ENCODE measurements at regions not wholly inside any gene's neighbourhood (a gene's known extent, or its start where the extent isn't known, plus 50 kb on each side); places are given as distances from the start of the nearest gene placed in this dataset.

DNA sequence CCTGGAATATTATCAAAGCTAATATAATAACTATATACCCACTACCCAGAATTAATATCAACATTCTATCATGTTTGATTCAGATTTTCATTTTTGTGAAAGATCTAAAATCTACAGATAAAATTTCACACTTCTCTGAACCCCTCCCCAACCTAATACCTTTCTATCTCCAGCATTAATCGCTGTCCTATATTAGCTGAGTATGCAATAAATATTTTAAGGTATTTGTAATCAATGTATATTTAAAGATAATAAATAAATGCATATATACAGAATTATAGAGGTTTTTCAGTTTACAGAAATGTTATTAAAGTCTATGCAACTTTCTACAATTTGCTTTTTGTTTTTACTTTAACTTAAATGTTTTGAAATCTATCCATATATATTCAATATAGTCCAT lies 156.7 kb upstream of the NRSN1 start:
- Histone ChIP-seq H3K27me3 (ENCODE audit: control insufficient read depth in 5 of 5, insufficient read depth in 4 of 5, low read length in 5 of 5) (no peaks in the 10 kb centered on the region), H3K4me1 (ENCODE audit: control insufficient read depth in 5 of 5, insufficient read depth in 5 of 5, low read length in 5 of 5) (no peaks in the 10 kb centered on the region), H3K9ac (ENCODE audit: low read length in 5 of 5) (no peak overlapping the region), H3K27ac (ENCODE audit: low read depth, low read length) (no peak overlapping the region), H3K9me3 (ENCODE audit: control insufficient read depth in 5 of 5, low read length in 5 of 5) (peaks cover 0 to 4% (median 0%) of the 10 kb centered on the region in 5 donors), H3K4me3 (ENCODE audit: low read depth in 1 of 5, low read length in 5 of 5) (no peak overlapping the region), H3K36me3 (ENCODE audit: control insufficient read depth in 5 of 5, insufficient read depth in 5 of 5, low read length in 5 of 5) (no peaks in the 10 kb centered on the region)

DNA sequence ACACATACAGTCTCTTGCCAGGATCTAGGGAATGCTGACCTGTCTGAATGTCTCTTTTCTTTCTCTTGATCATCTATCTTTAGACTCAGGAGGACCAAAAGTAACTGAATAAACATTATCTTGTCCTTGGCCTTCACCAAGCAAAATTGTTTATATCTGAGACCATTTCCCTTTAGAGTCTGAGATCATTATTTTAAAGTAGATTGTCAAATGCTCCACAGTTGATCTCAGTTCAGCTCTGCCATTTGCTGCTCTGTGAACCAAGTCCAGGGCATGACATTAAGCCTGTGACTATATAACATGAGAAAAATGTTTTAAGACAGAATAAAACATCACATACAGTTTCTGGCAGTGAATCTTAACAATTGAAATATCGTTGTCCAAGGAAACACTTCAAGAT lies 148.3 kb upstream of the NRSN1 start:
- Histone ChIP-seq H3K9ac (ENCODE audit: low read length in 5 of 5) (no peak overlapping the region), H3K27me3 (ENCODE audit: control insufficient read depth in 5 of 5, insufficient read depth in 4 of 5, low read length in 5 of 5) (no peaks in the 10 kb centered on the region), H3K4me1 (ENCODE audit: control insufficient read depth in 5 of 5, insufficient read depth in 5 of 5, low read length in 5 of 5) (no peaks in the 10 kb centered on the region), H3K9me3 (ENCODE audit: control insufficient read depth in 5 of 5, low read length in 5 of 5) (no peaks in the 10 kb centered on the region), H3K36me3 (ENCODE audit: control insufficient read depth in 5 of 5, insufficient read depth in 5 of 5, low read length in 5 of 5) (no peaks in the 10 kb centered on the region), H3K4me3 (ENCODE audit: low read depth in 1 of 5, low read length in 5 of 5) (no peak overlapping the region), H3K27ac (ENCODE audit: low read depth, low read length) (no peak overlapping the region)

DNA sequence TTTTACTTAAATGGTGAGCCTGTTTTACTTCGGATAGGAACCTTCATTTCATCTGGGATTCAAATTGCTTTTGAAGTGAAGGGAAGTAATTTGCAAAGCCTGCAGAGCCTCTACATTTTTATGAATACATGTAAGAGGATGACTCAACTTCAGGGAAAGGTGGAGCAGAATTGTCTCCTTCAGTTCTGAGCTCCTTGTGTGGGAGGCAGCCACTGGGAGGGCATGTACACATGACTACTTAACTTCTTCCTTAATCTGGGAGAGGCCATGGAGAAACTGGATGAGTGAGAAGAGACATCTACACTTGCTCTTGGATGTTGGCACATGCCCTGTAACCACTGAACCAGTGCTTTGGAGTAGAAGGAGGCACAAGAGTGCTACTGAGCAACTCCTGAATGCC lies 145.1 kb upstream of the NRSN1 start:
- Histone ChIP-seq H3K27me3 (ENCODE audit: control insufficient read depth in 5 of 5, insufficient read depth in 4 of 5, low read length in 5 of 5) (no peaks in the 10 kb centered on the region), H3K36me3 (ENCODE audit: control insufficient read depth in 5 of 5, insufficient read depth in 5 of 5, low read length in 5 of 5) (no peaks in the 10 kb centered on the region), H3K9me3 (ENCODE audit: control insufficient read depth in 5 of 5, low read length in 5 of 5) (no peaks in the 10 kb centered on the region), H3K9ac (ENCODE audit: low read length in 5 of 5) (no peak overlapping the region), H3K27ac (ENCODE audit: low read depth, low read length) (no peak overlapping the region), H3K4me3 (ENCODE audit: low read depth in 1 of 5, low read length in 5 of 5) (no peak overlapping the region), H3K4me1 (ENCODE audit: control insufficient read depth in 5 of 5, insufficient read depth in 5 of 5, low read length in 5 of 5) (no peaks in the 10 kb centered on the region)

DNA sequence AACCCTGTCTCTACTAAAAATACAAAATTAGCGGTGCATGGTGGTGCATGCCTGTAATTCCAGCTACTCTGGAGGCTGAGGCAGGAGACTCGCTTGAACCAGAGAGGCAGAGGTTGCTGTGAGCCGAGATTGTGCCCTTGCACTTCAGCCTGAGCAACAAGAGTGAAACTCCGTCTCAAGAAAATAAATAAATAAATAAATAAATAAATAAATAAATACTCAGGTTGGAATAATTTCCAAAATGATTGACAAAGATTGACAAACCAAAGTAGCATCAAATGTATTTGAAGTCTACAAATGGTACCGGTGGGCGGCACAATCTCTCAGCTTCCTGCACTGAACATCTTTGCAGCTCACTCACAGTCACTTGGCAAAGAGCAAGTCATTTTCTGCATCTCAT lies 144.1 kb upstream of the NRSN1 start:
- Histone ChIP-seq H3K9me3 (ENCODE audit: control insufficient read depth in 5 of 5, low read length in 5 of 5) (no peaks in the 10 kb centered on the region), H3K9ac (ENCODE audit: low read length in 5 of 5) (no peak overlapping the region), H3K4me1 (ENCODE audit: control insufficient read depth in 5 of 5, insufficient read depth in 5 of 5, low read length in 5 of 5) (no peaks in the 10 kb centered on the region), H3K27me3 (ENCODE audit: control insufficient read depth in 5 of 5, insufficient read depth in 4 of 5, low read length in 5 of 5) (no peaks in the 10 kb centered on the region), H3K4me3 (ENCODE audit: low read depth in 1 of 5, low read length in 5 of 5) (no peak overlapping the region), H3K27ac (ENCODE audit: low read depth, low read length) (no peak overlapping the region), H3K36me3 (ENCODE audit: control insufficient read depth in 5 of 5, insufficient read depth in 5 of 5, low read length in 5 of 5) (no peaks in the 10 kb centered on the region)

DNA sequence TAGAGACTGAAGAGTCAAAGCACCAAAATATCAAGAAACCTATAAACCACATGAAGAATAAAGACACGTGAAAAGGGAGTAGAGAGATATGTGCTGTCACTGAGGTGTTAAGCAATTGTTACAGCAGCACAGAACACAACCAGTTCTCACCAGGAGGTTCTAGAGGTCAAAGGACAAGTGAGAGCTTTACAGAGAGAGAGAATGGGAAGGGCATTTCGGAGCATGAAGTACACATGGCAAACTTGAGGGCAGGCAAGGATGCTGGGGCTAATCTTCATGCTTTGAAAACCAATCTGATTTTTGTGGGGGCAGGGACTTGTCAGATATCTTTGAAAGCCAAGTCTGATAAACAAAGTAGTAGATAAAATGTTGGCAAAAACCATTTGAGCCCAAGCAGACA lies 142.3 kb upstream of the NRSN1 start:
- H3K27me3 ChIP-seq (ENCODE audit: control insufficient read depth in 5 of 5, insufficient read depth in 4 of 5, low read length in 5 of 5): no peaks in the 10 kb centered on the region
- no peaks in the 10 kb centered on the region for H3K36me3 ChIP-seq (ENCODE audit: control insufficient read depth in 5 of 5, insufficient read depth in 5 of 5, low read length in 5 of 5)
- H3K27ac ChIP-seq (ENCODE audit: low read depth, low read length): no peak overlapping the region
- no peaks in the 10 kb centered on the region for H3K4me1 ChIP-seq (ENCODE audit: control insufficient read depth in 5 of 5, insufficient read depth in 5 of 5, low read length in 5 of 5)
- no peak overlapping the region for H3K4me3 ChIP-seq (ENCODE audit: low read depth in 1 of 5, low read length in 5 of 5)
- H3K9me3 ChIP-seq (ENCODE audit: control insufficient read depth in 5 of 5, low read length in 5 of 5): no peaks in the 10 kb centered on the region
- no peak overlapping the region for H3K9ac ChIP-seq (ENCODE audit: low read length in 5 of 5)

DNA sequence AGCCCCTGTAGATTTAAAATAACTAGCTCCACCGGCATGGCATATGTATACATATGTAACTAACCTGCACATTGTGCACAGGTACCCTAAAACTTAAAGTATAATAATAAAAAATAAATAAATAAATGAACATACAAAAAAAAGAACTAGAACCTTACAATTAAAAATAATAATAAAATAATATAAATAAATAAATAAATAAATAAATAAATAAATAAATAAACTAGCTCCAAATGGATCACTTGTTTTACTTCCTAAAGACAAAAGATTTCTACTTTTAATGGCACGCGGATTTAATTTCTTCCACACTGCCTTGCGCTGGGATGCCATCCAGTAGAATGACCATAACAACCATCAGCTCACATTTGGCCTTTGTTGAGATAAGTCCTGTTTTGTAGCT lies 141.0 kb upstream of the NRSN1 start:
- no peaks in the 10 kb centered on the region for H3K9me3 ChIP-seq (ENCODE audit: control insufficient read depth in 5 of 5, low read length in 5 of 5)
- no peak overlapping the region for H3K9ac ChIP-seq (ENCODE audit: low read length in 5 of 5)
- H3K4me3 ChIP-seq (ENCODE audit: low read depth in 1 of 5, low read length in 5 of 5): no peak overlapping the region
- no peaks in the 10 kb centered on the region for H3K4me1 ChIP-seq (ENCODE audit: control insufficient read depth in 5 of 5, insufficient read depth in 5 of 5, low read length in 5 of 5)
- H3K27ac ChIP-seq (ENCODE audit: low read depth, low read length): no peak overlapping the region
- no peaks in the 10 kb centered on the region for H3K27me3 ChIP-seq (ENCODE audit: control insufficient read depth in 5 of 5, insufficient read depth in 4 of 5, low read length in 5 of 5)
- H3K36me3 ChIP-seq (ENCODE audit: control insufficient read depth in 5 of 5, insufficient read depth in 5 of 5, low read length in 5 of 5): no peaks in the 10 kb centered on the region

DNA sequence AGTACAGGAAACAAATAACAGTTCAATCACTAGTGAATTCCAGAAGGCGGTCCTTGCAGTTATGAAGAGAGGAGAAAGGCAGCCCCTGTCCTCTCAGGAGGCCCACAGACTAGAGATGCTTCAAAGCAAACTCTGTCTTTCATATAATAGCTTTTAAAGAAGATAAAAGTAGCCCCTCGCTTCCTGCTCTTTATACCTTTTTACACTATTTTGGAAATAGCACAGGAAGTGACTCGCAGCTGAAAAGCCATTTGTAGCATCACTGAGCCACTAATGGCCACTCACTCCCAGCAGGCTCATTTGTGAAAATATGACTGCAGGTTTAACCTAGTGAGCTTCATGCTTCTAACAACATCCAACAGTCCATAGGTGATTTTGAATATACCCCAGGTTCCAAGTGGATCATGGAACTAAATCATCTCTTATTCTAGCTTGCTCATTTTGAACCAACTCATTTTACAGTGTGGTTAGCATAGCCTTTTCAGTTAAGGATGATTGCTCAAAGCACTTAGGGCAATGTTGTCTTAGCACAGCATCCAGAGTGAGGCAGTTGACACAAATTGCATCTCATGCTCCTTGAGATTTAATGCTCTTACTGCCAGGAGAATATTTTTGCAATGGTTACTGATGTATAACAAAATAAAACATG lies 136.0 kb upstream of the NRSN1 start:
- no peak overlapping the region for H3K27ac ChIP-seq (ENCODE audit: low read depth, low read length)
- H3K9me3 ChIP-seq (ENCODE audit: control insufficient read depth in 5 of 5, low read length in 5 of 5): no peaks in the 10 kb centered on the region
- no peaks in the 10 kb centered on the region for H3K27me3 ChIP-seq (ENCODE audit: control insufficient read depth in 5 of 5, insufficient read depth in 4 of 5, low read length in 5 of 5)
- no peaks in the 10 kb centered on the region for H3K36me3 ChIP-seq (ENCODE audit: control insufficient read depth in 5 of 5, insufficient read depth in 5 of 5, low read length in 5 of 5)
- H3K9ac ChIP-seq (ENCODE audit: low read length in 5 of 5): no peak overlapping the region
- no peaks in the 10 kb centered on the region for H3K4me1 ChIP-seq (ENCODE audit: control insufficient read depth in 5 of 5, insufficient read depth in 5 of 5, low read length in 5 of 5)
- no peak overlapping the region for H3K4me3 ChIP-seq (ENCODE audit: low read depth in 1 of 5, low read length in 5 of 5)

DNA sequence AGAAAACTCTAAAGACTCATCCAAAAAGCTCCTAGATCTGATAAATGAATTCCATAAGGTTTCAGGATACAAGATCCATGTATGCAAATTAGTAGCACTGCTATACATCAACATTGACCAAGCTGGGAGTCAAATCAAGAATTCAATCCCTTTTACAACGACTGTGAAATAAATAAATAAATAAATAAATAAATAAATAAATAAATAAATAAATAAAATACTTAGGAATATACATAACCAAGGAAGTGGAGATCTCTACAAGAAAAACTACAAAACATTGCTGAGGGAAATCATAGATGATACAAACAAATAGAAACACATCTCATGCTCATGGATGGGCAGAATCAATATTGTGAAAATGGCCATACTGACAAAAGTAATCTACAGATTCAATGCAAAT lies 132.0 kb upstream of the NRSN1 start:
- H3K4me1 ChIP-seq (ENCODE audit: control insufficient read depth in 5 of 5, insufficient read depth in 5 of 5, low read length in 5 of 5): no peaks in the 10 kb centered on the region
- no peak overlapping the region for H3K27ac ChIP-seq (ENCODE audit: low read depth, low read length)
- no peaks in the 10 kb centered on the region for H3K27me3 ChIP-seq (ENCODE audit: control insufficient read depth in 5 of 5, insufficient read depth in 4 of 5, low read length in 5 of 5)
- no peak overlapping the region for H3K9ac ChIP-seq (ENCODE audit: low read length in 5 of 5)
- no peaks in the 10 kb centered on the region for H3K36me3 ChIP-seq (ENCODE audit: control insufficient read depth in 5 of 5, insufficient read depth in 5 of 5, low read length in 5 of 5)
- no peak overlapping the region for H3K4me3 ChIP-seq (ENCODE audit: low read depth in 1 of 5, low read length in 5 of 5)
- H3K9me3 ChIP-seq (ENCODE audit: control insufficient read depth in 5 of 5, low read length in 5 of 5): no peaks in the 10 kb centered on the region

DNA sequence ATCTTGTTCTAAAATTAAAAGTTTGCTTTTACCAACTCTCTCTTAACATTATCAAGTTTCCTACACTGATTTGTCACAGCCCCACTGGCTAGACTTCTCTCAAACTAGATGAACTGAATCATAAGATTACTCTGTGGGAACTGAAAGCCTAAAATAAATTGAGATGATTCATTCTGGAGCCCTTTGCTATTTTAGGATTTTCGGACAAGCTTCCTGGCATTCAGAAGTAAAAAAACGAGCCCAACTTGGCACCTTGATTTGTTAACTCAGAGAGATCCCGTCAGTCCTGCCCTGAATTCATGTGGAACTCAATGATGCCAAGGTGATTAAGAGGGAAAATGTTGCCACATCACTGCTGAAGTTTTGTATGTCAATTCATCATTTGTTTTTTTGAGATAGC lies 122.0 kb upstream of the NRSN1 start:
- Histone ChIP-seq H3K9ac (ENCODE audit: low read length in 5 of 5) (no peak overlapping the region), H3K4me3 (ENCODE audit: low read depth in 1 of 5, low read length in 5 of 5) (no peak overlapping the region), H3K27me3 (ENCODE audit: control insufficient read depth in 5 of 5, insufficient read depth in 4 of 5, low read length in 5 of 5) (no peaks in the 10 kb centered on the region), H3K27ac (ENCODE audit: low read depth, low read length) (no peak overlapping the region), H3K4me1 (ENCODE audit: control insufficient read depth in 5 of 5, insufficient read depth in 5 of 5, low read length in 5 of 5) (no peaks in the 10 kb centered on the region), H3K36me3 (ENCODE audit: control insufficient read depth in 5 of 5, insufficient read depth in 5 of 5, low read length in 5 of 5) (no peaks in the 10 kb centered on the region), H3K9me3 (ENCODE audit: control insufficient read depth in 5 of 5, low read length in 5 of 5) (no peaks in the 10 kb centered on the region)

DNA sequence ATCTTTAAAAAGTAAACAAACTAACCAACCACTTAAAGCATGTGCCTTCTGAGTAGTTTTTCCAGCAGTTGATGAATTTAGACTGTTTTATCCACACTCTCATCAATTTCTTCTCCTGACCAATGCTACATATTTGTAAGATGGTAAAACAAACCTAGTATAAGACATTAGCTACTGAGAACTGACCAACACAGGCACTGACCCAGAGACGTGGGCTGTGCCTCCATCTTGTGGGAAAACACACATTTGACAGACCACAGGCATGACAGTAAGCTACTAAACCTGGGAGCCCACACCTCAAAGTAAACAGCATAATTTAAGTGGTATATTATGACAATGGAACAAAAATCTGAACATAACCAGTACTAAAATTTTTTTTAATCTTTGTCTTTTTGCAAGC lies 121.4 kb upstream of the NRSN1 start:
- Histone ChIP-seq H3K27ac (ENCODE audit: low read depth, low read length) (no peak overlapping the region), H3K36me3 (ENCODE audit: control insufficient read depth in 5 of 5, insufficient read depth in 5 of 5, low read length in 5 of 5) (no peaks in the 10 kb centered on the region), H3K27me3 (ENCODE audit: control insufficient read depth in 5 of 5, insufficient read depth in 4 of 5, low read length in 5 of 5) (no peaks in the 10 kb centered on the region), H3K9me3 (ENCODE audit: control insufficient read depth in 5 of 5, low read length in 5 of 5) (no peaks in the 10 kb centered on the region), H3K4me3 (ENCODE audit: low read depth in 1 of 5, low read length in 5 of 5) (no peak overlapping the region), H3K4me1 (ENCODE audit: control insufficient read depth in 5 of 5, insufficient read depth in 5 of 5, low read length in 5 of 5) (no peaks in the 10 kb centered on the region), H3K9ac (ENCODE audit: low read length in 5 of 5) (no peak overlapping the region)

DNA sequence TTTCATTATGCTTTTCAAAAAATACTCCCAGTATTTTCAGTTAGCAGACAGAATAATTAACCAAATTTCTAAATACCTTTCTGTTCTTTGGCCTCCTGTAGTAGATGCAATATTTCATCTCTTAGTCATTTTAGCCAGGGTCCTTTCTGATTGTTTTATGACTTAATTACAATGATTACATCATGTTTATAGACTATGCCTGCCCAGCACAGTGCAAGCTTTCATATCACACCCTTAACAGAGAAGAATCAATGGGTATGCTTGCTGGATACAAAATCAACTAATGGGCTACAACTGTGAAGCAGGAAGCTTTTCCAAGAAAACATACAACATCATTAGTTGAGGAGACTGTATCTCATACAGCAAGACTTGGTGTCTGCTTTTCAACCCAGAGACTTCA lies 119.8 kb upstream of the NRSN1 start:
- Histone ChIP-seq H3K27me3 (ENCODE audit: control insufficient read depth in 5 of 5, insufficient read depth in 4 of 5, low read length in 5 of 5) (no peaks in the 10 kb centered on the region), H3K36me3 (ENCODE audit: control insufficient read depth in 5 of 5, insufficient read depth in 5 of 5, low read length in 5 of 5) (no peaks in the 10 kb centered on the region), H3K9me3 (ENCODE audit: control insufficient read depth in 5 of 5, low read length in 5 of 5) (no peaks in the 10 kb centered on the region), H3K4me1 (ENCODE audit: control insufficient read depth in 5 of 5, insufficient read depth in 5 of 5, low read length in 5 of 5) (no peaks in the 10 kb centered on the region), H3K27ac (ENCODE audit: low read depth, low read length) (no peak overlapping the region), H3K9ac (ENCODE audit: low read length in 5 of 5) (no peak overlapping the region), H3K4me3 (ENCODE audit: low read depth in 1 of 5, low read length in 5 of 5) (no peak overlapping the region)

Data from subcutaneous abdominal adipose tissue (tissue), 5 donors.